ENCODE measurements at regions not wholly inside any gene's neighbourhood (a gene's known extent, or its start where the extent isn't known, plus 50 kb on each side); places are given as distances from the start of the nearest gene placed in this dataset.
"Not testable (repeated sequence)": the region's sequence is repeated elsewhere in the genome, so short reads cannot be mapped to it uniquely, and the experiment has no call there.

DNA sequence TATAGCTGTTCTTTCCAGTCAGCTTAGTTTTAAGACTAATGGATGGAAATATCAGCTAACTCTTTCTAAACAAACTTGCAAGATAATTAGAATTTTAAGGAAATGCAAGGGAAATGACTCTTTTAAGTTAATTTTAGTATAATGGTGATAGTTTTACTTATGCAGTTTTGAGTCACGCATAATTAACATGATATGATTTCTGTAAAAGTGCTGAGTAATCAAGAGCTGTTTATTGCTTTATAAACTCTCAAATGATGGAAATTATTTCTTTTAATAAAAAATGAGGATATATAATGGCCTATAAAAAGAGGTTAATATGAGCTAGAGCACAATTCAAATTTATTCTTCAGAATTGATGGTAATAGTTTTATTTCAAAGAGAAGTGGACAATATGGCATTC lies 385.9 kb downstream of the GLUD2 start:
- Histone ChIP-seq H3K27me3 (no peaks in the 10 kb centered on the region), H4K20me1 (ENCODE audit: insufficient read depth, poor library complexity, severe bottlenecking) (no peaks in the 10 kb centered on the region), H2AFZ (no peak overlapping the region), H3K4me2 (no peak overlapping the region), H3K79me2 (no peaks in the 10 kb centered on the region), H3K4me1 (ENCODE audit: insufficient read depth) (no peaks in the 10 kb centered on the region), H3K36me3 (replicated peaks; ENCODE audit: insufficient read depth, low read depth) (no peaks in the 10 kb centered on the region), H3K27ac (no peak overlapping the region), H3K9me2 (replicated peaks; ENCODE audit: insufficient read depth) (no peaks in the 10 kb centered on the region), H3K4me3 (no peak overlapping the region), H3K9me3 (ENCODE audit: low read depth) (no peaks in the 10 kb centered on the region)
- DNase-seq (ENCODE audit: low spot score): no peak
- WGBS (ENCODE audit: low lambda C conversion rate, missing lambda C conversion rate): 93% methylated on average over 1 of the region's 1 CpG
- TF ChIP-seq EZH2phosphoT487 (IDR thresholded peaks at IDR 0.05; ENCODE audit: low read depth, severe bottlenecking, unreplicated experiment): no peak
- no peak for TF ChIP-seq EZH2 (IDR thresholded peaks at IDR 0.05; ENCODE audit: borderline replicate concordance)
- TF ChIP-seq, protein P1, sequence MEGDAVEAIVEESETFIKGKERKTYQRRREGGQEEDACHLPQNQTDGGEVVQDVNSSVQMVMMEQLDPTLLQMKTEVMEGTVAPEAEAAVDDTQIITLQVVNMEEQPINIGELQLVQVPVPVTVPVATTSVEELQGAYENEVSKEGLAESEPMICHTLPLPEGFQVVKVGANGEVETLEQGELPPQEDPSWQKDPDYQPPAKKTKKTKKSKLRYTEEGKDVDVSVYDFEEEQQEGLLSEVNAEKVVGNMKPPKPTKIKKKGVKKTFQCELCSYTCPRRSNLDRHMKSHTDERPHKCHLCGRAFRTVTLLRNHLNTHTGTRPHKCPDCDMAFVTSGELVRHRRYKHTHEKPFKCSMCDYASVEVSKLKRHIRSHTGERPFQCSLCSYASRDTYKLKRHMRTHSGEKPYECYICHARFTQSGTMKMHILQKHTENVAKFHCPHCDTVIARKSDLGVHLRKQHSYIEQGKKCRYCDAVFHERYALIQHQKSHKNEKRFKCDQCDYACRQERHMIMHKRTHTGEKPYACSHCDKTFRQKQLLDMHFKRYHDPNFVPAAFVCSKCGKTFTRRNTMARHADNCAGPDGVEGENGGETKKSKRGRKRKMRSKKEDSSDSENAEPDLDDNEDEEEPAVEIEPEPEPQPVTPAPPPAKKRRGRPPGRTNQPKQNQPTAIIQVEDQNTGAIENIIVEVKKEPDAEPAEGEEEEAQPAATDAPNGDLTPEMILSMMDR (IDR thresholded peaks at IDR 0.05; ENCODE audit: poor library complexity): no peak

DNA sequence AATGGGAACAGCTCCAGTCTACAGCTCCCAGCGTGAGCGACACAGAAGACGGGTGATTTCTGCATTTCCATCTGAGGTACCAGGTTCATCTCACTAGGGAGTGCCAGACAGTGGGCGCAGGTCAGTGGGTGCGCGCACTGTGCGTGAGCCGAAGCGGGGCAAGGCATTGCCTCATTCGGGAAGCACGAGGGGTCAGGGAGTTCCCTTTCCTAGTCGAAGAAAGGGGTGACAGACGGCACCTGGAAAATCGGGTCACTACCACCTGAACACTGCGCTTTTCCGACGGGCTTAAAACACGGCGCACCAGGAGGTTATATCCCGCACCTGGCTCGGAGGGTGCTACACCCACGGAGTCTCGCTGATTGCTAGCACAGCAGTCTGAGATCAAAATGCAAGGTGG lies 390.3 kb downstream of the GLUD2 start:
- not testable (repeated sequence) for H3K9me2 ChIP-seq (replicated peaks; ENCODE audit: insufficient read depth); H3K9me3 ChIP-seq (ENCODE audit: low read depth); H3K36me3 ChIP-seq (replicated peaks; ENCODE audit: insufficient read depth, low read depth); DNase-seq (ENCODE audit: low spot score); H3K79me2 ChIP-seq; H3K4me2 ChIP-seq; H2AFZ ChIP-seq; H3K27ac ChIP-seq; H3K4me1 ChIP-seq (ENCODE audit: insufficient read depth); H3K4me3 ChIP-seq; H3K27me3 ChIP-seq; H4K20me1 ChIP-seq (ENCODE audit: insufficient read depth, poor library complexity, severe bottlenecking)
- 93% methylated on average over 23 of the region's 23 CpGs for WGBS (ENCODE audit: low lambda C conversion rate, missing lambda C conversion rate)

DNA sequence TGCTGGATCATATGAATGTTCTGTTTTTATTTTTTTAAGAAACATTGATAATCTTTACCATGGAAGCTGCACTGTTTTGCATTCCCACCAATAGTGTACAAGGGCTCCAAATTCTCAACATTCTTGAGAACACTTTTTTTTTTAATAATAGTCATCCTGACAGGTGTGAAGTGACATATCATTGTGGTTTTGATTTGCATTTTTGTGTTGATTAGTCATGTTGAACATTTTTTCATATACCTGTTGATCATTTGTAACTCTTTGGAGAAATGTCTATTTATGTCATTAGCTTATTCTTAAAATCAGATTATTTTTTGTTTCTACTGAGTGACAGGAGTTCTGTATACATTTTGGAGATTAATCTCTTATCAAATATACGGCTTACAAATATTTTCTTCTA lies 408.5 kb downstream of the GLUD2 start:
- no peak for DNase-seq (ENCODE audit: low spot score)
- Histone ChIP-seq H3K27ac (no peak overlapping the region), H3K4me2 (no peak overlapping the region), H3K79me2 (no peaks in the 10 kb centered on the region), H3K4me3 (no peak overlapping the region), H3K27me3 (no peaks in the 10 kb centered on the region), H3K36me3 (replicated peaks; ENCODE audit: insufficient read depth, low read depth) (no peaks in the 10 kb centered on the region), H2AFZ (no peak overlapping the region), H4K20me1 (ENCODE audit: insufficient read depth, poor library complexity, severe bottlenecking) (no peaks in the 10 kb centered on the region), H3K9me2 (replicated peaks; ENCODE audit: insufficient read depth) (no peaks in the 10 kb centered on the region), H3K9me3 (ENCODE audit: low read depth) (no peaks in the 10 kb centered on the region), H3K4me1 (ENCODE audit: insufficient read depth) (no peaks in the 10 kb centered on the region)
- WGBS (ENCODE audit: low lambda C conversion rate, missing lambda C conversion rate): 85% methylated on average over 1 of the region's 1 CpG
- no peak for TF ChIP-seq EZH2 (IDR thresholded peaks at IDR 0.05; ENCODE audit: borderline replicate concordance)
- TF ChIP-seq EZH2phosphoT487 (IDR thresholded peaks at IDR 0.05; ENCODE audit: low read depth, severe bottlenecking, unreplicated experiment): no peak
- TF ChIP-seq, protein P1 (IDR thresholded peaks at IDR 0.05; ENCODE audit: poor library complexity): no peak

DNA sequence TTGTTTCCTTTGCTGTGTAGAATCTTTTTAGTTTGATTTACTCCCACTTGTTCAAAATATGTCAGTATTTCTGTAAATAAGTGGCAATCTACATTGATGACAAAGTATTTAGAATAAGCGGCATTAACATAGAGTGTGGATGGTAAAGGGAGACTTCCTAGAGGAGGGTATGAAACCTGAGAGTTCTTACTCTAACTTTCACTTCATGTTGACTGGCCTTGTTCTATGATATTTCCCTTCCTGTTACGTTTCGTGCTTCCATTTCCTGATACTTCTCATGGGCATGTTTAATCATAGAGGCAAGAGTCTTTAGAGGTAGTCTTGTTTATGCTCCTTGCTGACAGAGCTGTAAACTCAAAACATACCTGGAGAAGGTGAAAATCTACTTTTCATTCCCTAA lies 408.9 kb downstream of the GLUD2 start:
- H3K79me2 ChIP-seq: no peaks in the 10 kb centered on the region
- H3K9me3 ChIP-seq (ENCODE audit: low read depth): no peaks in the 10 kb centered on the region
- 76% methylated on average over 3 of the region's 3 CpGs for WGBS (ENCODE audit: low lambda C conversion rate, missing lambda C conversion rate)
- no peak overlapping the region for H3K4me3 ChIP-seq
- no peaks in the 10 kb centered on the region for H3K4me1 ChIP-seq (ENCODE audit: insufficient read depth)
- H3K36me3 ChIP-seq (replicated peaks; ENCODE audit: insufficient read depth, low read depth): no peaks in the 10 kb centered on the region
- H3K27me3 ChIP-seq: no peaks in the 10 kb centered on the region
- no peak overlapping the region for H2AFZ ChIP-seq
- no peak overlapping the region for H3K4me2 ChIP-seq
- no peak overlapping the region for H3K27ac ChIP-seq
- no peaks in the 10 kb centered on the region for H3K9me2 ChIP-seq (replicated peaks; ENCODE audit: insufficient read depth)
- no peaks in the 10 kb centered on the region for H4K20me1 ChIP-seq (ENCODE audit: insufficient read depth, poor library complexity, severe bottlenecking)
- no peak for TF ChIP-seq EZH2phosphoT487 (IDR thresholded peaks at IDR 0.05; ENCODE audit: low read depth, severe bottlenecking, unreplicated experiment)
- TF ChIP-seq, protein P1 (IDR thresholded peaks at IDR 0.05; ENCODE audit: poor library complexity): no peak
- no peak for TF ChIP-seq EZH2 (IDR thresholded peaks at IDR 0.05; ENCODE audit: borderline replicate concordance)
- DNase-seq (ENCODE audit: low spot score): no peak

Measured in hepatocyte (in vitro differentiated cells).